A673 (cell line): ENCODE measurements at regions not wholly inside any gene's neighbourhood (a gene's known extent, or its start where the extent isn't known, plus 50 kb on each side); places are given as distances from the start of the nearest gene placed in this dataset.

Source experiments
- CTCF ChIP-seq: fragments of 300-800, 200-600 bp; sonication (generic); conservative IDR thresholded peaks from 2 replicates; pipeline ENCODE4 v1.5.1; 2017; ENCODE audit warnings: low read depth, mild to moderate bottlenecking, antibody characterized with exemption, low read length, moderate library complexity, mixed read lengths
- EZH2 ChIP-seq: fragments of 200-600 bp; sonication (generic); IDR thresholded peaks from 2 replicates; pipeline ENCODE4 v1.6.1; 2017; ENCODE audit warnings: borderline replicate concordance, low read depth, mild to moderate bottlenecking, mixed read lengths, antibody characterized with exemption, low read length; ENCODE audit not compliant: poor library complexity, severe bottlenecking

GRCh38 chr12:124142395-124143035 is 152.4 kb upstream of the RFLNA start:
- TF ChIP-seq CTCF (no peak), EZH2 (no peak)
